A549 (cell line): ENCODE measurements at regions not wholly inside any gene's neighbourhood (a gene's known extent, or its start where the extent isn't known, plus 50 kb on each side); places are given as distances from the start of the nearest gene placed in this dataset.

Experiments used
- EP300 ChIP-seq, 2 experiments: fragments of >200 bp; sonication (Bioruptor Twin); formaldehyde crosslinking; IDR thresholded peaks; 2 replicates in 1 of 2; 3 replicates in 1 of 2; pipeline ENCODE4 v1.6.1; 2016 to 2017
- HDAC2 ChIP-seq: fragments of 200-600 bp; sonication (generic); IDR thresholded peaks from 2 replicates; pipeline ENCODE4 v1.6.1; 2016
- HOXB13 ChIP-seq: fragments of 250-450 bp; sonication (Bioruptor Pico); IDR thresholded peaks from 2 replicates; pipeline ENCODE4 v1.5.0; 2020; ENCODE audit warnings: low read depth, mild to moderate bottlenecking, moderate library complexity
- JUNB ChIP-seq: fragments of >200 bp; sonication (Bioruptor Twin); formaldehyde crosslinking; IDR thresholded peaks from 2 replicates; pipeline ENCODE4 v1.6.1; 2016
- MAZ ChIP-seq: fragments of 150-350 bp; IDR thresholded peaks from 2 replicates; pipeline ENCODE4 v1.6.1; 2014; ENCODE audit warnings: antibody characterized with exemption, low read depth, low read length, borderline replicate concordance
- MYC ChIP-seq: IDR thresholded peaks from 2 replicates; pipeline ENCODE4 v1.6.1; 2012; ENCODE audit warnings: mild to moderate bottlenecking, inconsistent platforms, low read length, improper control_type of control experiment, borderline replicate concordance
- NR3C1 ChIP-seq: fragments of >200 bp; sonication (Bioruptor Twin); formaldehyde crosslinking; IDR thresholded peaks from 3 replicates; pipeline ENCODE4 v1.6.1; 2017
- POLR2A ChIP-seq: IDR thresholded peaks from 2 replicates; pipeline ENCODE4 v1.6.1; 2012; ENCODE audit warnings: mild to moderate bottlenecking, low read length
- RAD21 ChIP-seq, 2 experiments: fragments of >200 bp in 1 of 2; sonication (Bioruptor Twin) in 1 of 2; formaldehyde crosslinking in 1 of 2; IDR thresholded peaks in 1 of 2; conservative IDR thresholded peaks in 1 of 2; 2 replicates in 1 of 2; 3 replicates in 1 of 2; pipeline ENCODE4 v1.6.1; 2012 to 2018; ENCODE audit warnings: inconsistent platforms in 1 of 2
- ZFP36 ChIP-seq: fragments of 450-650 bp; IDR thresholded peaks from 2 replicates; pipeline ENCODE4 v1.6.1; 2014; ENCODE audit warnings: borderline replicate concordance; ENCODE audit not compliant: partially characterized antibody
- TF ChIP-seq, protein P1 (sequence below): fragments of 450-650 bp; IDR thresholded peaks from 2 replicates; pipeline ENCODE4 v1.6.1; 2014; ENCODE audit warnings: antibody characterized with exemption
- TF ChIP-seq, protein P2 (sequence below): fragments of >200 bp; sonication (Bioruptor Twin); formaldehyde crosslinking; IDR thresholded peaks from 3 replicates; pipeline ENCODE4 v1.5.1; 2016
- TF ChIP-seq, protein P3 (sequence below): IDR thresholded peaks from 2 replicates; pipeline ENCODE4 v1.6.1; 2012

DNA sequence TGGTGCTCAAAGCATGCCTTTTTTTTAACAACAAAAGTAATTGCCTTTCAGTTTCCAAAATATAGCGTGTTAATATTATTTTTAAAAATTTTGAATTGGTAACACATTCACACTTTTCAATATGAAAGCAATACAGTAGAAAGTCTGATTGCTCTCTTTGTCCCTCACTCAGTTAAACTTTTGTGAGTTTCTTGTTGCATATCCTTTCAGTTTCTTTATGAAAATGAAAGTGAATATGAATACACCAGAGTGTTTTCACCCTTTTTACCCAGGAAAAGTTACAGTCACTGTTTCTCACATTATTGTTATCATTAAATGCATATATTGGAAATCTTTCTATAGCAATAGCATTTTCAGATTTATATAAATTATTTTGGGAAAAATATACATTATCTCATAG is 377.4 kb upstream of the CRIM1 start:
- TF ChIP-seq, protein P1, sequence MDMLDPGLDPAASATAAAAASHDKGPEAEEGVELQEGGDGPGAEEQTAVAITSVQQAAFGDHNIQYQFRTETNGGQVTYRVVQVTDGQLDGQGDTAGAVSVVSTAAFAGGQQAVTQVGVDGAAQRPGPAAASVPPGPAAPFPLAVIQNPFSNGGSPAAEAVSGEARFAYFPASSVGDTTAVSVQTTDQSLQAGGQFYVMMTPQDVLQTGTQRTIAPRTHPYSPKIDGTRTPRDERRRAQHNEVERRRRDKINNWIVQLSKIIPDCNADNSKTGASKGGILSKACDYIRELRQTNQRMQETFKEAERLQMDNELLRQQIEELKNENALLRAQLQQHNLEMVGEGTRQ = no peak
- TF ChIP-seq POLR2A (no peak), JUNB (no peak), ZFP36 (no peak), MYC (no peak), HDAC2 (no peak), MAZ (no peak), HOXB13 (CRISPR knock-in tag) (no peak), EP300 (IDR thresholded peaks at IDR 0.05) (no peak), RAD21 (conservative IDR thresholded peaks at IDR 0.05 in 1 of 2, IDR thresholded peaks at IDR 0.05 in 1 of 2) (no peak), NR3C1 (no peak)
- TF ChIP-seq, protein P2, sequence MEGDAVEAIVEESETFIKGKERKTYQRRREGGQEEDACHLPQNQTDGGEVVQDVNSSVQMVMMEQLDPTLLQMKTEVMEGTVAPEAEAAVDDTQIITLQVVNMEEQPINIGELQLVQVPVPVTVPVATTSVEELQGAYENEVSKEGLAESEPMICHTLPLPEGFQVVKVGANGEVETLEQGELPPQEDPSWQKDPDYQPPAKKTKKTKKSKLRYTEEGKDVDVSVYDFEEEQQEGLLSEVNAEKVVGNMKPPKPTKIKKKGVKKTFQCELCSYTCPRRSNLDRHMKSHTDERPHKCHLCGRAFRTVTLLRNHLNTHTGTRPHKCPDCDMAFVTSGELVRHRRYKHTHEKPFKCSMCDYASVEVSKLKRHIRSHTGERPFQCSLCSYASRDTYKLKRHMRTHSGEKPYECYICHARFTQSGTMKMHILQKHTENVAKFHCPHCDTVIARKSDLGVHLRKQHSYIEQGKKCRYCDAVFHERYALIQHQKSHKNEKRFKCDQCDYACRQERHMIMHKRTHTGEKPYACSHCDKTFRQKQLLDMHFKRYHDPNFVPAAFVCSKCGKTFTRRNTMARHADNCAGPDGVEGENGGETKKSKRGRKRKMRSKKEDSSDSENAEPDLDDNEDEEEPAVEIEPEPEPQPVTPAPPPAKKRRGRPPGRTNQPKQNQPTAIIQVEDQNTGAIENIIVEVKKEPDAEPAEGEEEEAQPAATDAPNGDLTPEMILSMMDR = no peak
- TF ChIP-seq, protein P3, sequence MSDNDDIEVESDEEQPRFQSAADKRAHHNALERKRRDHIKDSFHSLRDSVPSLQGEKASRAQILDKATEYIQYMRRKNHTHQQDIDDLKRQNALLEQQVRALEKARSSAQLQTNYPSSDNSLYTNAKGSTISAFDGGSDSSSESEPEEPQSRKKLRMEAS = no peak
